WTC11 (cell line): ENCODE measurements at regions not wholly inside any gene's neighbourhood (a gene's known extent, or its start where the extent isn't known, plus 50 kb on each side); places are given as distances from the start of the nearest gene placed in this dataset.

Experiments used
- ELF4 ChIP-seq: sonication (generic); formaldehyde crosslinking; IDR thresholded peaks from 2 replicates; pipeline ENCODE4 v1.8.1; 2022; ENCODE audit warnings: low read depth, mild to moderate bottlenecking, moderate library complexity, missing genetic modification reagents
- GTF2I ChIP-seq: fragments of 250-450 bp; sonication (Bioruptor Pico); conservative IDR thresholded peaks from 2 replicates; pipeline ENCODE4 v1.4.0; 2021; ENCODE audit warnings: mild to moderate bottlenecking
- TF ChIP-seq, protein P1 (sequence below): sonication (generic); formaldehyde crosslinking; IDR thresholded peaks from 2 replicates; pipeline ENCODE4 v1.8.0; 2022; ENCODE audit warnings: mild to moderate bottlenecking, missing genetic modification reagents
- TF ChIP-seq, protein P2 (sequence below): fragments of 200-600 bp; IDR thresholded peaks from 2 replicates; pipeline ENCODE4 v1.8.0; 2022; ENCODE audit warnings: antibody characterized with exemption
- TF ChIP-seq, protein P3 (sequence below): sonication (generic); formaldehyde crosslinking; IDR thresholded peaks from 2 replicates; pipeline ENCODE4 v1.8.1; 2023; ENCODE audit warnings: mild to moderate bottlenecking, missing genetic modification reagents, moderate library complexity

DNA sequence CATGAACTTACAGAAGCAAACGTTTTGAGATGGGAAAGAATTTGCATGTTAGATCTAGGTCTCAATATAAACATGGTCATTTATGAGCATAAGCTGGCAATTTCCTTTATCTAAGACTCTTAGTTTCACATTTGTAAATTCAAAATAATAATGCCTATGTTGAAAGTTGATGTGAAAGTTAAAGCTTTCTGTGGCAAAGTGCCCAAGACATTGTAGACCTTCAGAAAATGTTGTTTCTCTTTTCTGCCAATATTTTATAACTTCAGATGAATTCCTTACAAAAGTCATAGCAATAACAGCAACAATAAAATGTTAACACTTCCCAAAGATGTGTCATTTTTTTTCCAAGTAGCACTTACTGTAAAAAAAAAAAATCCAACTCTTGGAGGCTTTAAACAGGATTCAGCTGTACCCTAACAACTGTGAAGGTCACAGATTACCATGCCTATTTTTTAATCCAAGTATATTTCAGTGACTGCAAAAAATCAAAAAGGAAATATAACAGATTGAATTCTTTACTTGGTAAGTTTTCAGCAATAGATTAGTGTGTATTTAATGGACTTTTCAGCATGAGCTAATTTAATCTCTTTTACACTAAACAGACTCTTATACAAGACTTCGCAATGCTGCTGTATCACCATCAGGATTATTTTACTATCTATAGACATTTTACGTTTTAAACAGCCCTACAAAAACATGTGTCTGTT lies 206.5 kb upstream of the PDE5A start:
- TF ChIP-seq, protein P1, sequence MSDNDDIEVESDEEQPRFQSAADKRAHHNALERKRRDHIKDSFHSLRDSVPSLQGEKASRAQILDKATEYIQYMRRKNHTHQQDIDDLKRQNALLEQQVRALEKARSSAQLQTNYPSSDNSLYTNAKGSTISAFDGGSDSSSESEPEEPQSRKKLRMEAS, result no peak
- TF ChIP-seq, protein P2, sequence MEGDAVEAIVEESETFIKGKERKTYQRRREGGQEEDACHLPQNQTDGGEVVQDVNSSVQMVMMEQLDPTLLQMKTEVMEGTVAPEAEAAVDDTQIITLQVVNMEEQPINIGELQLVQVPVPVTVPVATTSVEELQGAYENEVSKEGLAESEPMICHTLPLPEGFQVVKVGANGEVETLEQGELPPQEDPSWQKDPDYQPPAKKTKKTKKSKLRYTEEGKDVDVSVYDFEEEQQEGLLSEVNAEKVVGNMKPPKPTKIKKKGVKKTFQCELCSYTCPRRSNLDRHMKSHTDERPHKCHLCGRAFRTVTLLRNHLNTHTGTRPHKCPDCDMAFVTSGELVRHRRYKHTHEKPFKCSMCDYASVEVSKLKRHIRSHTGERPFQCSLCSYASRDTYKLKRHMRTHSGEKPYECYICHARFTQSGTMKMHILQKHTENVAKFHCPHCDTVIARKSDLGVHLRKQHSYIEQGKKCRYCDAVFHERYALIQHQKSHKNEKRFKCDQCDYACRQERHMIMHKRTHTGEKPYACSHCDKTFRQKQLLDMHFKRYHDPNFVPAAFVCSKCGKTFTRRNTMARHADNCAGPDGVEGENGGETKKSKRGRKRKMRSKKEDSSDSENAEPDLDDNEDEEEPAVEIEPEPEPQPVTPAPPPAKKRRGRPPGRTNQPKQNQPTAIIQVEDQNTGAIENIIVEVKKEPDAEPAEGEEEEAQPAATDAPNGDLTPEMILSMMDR, result no peak
- no peak for TF ChIP-seq ELF4 (CRISPR knock-in tag)
- no peak for TF ChIP-seq GTF2I
- TF ChIP-seq, protein P3, sequence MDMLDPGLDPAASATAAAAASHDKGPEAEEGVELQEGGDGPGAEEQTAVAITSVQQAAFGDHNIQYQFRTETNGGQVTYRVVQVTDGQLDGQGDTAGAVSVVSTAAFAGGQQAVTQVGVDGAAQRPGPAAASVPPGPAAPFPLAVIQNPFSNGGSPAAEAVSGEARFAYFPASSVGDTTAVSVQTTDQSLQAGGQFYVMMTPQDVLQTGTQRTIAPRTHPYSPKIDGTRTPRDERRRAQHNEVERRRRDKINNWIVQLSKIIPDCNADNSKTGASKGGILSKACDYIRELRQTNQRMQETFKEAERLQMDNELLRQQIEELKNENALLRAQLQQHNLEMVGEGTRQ (CRISPR knock-in tag), result no peak
